Suppressor macrophage treated with lipopolysaccharide for 4 hours (primary cell): ENCODE measurements at regions not wholly inside any gene's neighbourhood (a gene's known extent, or its start where the extent isn't known, plus 50 kb on each side); places are given as distances from the start of the nearest gene placed in this dataset.
A peak's percentile ranks its signal among the peaks of the same experiment; 100 is the strongest.
"Not testable (repeated sequence)": the region's sequence is repeated elsewhere in the genome, so short reads cannot be mapped to it uniquely, and the experiment has no call there.

Source experiments
- DNase-seq: peaks from one replicate; pipeline ENCODE4 v3.0.0-alpha.2; 2020

DNA sequence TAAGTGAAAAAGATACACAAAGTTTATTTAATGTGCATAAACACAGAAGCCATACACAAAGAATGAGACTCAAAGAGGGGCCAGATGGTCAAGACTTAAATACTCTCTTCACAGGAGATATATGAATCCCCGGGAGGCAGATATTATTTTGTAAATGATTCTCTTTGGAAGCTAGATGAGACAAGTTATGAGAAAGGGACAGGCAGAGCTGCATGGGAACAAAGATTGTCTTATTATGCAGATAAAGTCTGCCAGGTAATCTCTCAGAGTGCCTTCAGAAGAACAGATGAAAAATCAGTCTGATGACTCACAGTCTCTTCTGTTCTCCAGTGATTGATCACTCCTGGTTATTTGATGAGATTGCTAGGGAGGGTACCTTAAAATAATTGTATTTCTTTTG is 89.0 kb downstream of the NAF1 start:
- no peak for DNase-seq

DNA sequence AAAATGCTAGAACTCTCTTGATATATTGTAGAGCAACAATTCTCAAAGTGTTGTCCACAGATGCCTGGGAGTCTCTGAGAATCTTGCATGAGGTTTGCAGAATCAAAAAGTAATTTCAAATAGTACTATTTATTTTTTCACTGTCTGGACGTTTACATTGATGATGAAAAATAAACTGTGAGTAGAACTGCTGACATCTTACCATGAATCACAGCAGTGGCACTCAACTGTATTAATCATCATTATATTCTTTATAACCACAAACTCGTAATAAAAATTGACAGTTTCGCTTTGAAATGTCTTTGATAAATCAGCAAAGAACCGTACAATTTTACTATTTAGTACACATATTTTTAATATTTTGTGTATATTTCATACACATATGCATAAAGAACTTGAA is 94.5 kb downstream of the NAF1 start:
- DNase-seq: no peak

DNA sequence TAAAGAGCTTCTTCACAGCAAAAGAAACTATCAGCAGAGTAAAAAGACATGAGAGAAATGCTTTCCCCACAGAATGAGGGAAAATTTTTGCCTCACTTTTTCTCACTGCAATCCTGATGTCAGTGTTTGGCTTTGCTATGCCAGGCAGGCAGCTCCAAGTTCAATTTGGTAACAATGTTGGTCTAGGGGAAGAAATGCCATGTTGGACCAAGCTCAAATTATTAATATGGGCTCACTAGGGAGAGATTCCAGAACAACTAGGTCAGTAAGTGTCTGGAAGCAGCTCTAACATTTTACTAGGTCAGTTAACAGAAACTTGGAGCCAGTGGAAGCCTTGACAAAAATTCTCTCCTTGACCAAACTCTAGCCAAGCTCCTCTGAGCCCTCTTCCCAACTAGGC is 95.4 kb downstream of the NAF1 start:
- DNase-seq: no peak

DNA sequence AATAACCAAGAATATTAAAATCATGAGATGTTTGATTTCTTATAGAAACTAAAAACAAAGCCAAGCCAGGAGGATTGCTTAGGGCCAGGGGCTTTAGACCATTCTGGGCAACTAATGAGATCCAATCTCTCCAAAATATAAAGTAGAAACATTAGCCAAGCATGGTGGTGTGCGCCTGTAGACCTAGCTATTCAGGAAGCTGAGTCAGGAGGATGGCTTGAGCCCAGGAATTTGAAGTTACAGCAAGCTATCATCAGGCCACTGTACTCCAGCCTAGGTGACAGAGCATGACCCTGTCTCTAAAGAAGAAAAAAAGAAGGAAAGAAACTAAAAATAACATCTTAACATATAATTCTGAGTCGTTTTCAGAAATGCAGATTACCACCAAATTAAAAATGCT is 96.7 kb downstream of the NAF1 start:
- DNase-seq: no peak

DNA sequence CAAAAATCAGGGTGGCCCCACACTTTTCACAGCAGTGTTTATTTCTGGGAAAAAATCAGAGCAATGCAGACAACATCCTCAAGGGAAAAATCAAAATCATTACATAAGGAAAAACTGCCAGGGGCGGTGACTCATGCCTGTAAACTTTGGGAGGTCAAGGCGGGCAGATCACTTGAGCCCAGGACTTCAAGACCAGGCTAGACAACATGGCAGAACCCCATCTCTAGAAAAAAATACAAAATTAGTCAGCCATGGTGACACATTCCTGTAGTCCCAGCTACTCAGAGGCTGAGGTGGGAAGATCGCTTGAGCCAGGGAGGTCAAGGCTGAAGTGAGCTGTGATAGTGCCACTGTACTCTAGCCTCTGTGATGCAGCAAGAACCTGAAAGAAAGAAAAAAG is 102.8 kb downstream of the NAF1 start:
- no peak for DNase-seq

DNA sequence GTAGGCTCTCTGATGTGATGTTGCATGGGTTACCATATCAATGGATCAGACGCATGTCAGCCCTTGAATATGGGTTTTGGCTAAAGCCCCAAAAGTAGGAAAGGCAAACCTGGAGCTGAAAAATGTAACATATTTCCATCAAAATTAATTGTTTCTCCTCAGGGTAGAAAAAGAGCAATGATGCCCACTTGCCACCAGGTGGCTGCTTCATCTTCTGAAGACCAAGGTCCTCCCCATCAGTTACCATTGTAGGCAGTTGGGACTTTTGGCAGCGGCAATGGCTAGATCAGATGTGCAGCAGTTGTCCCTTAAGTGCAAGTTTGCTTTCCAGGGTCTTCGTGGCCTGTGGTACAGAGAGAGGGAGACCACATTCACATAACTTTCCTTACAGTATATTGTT is 118.2 kb downstream of the NAF1 start:
- DNase-seq: peak; percentile 11

DNA sequence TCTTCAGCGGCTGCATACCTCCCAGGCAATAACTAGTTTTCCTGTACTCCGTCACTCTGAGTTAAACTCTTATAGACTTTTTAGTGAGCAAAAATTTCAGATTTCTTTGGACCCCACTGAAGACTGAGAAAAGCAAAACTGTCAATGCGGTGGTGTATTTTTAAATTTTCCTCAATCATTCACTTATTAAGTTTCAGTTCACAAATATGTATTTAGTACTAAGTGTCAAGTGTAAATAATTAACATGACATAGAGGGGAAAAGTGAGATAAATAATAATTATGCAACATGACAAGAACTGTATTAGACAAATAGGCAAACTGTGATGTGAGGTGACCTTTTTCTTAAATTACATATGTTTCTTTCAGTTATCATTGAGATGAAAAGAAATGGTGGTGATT is 124.4 kb downstream of the NAF1 start:
- DNase-seq: no peak

DNA sequence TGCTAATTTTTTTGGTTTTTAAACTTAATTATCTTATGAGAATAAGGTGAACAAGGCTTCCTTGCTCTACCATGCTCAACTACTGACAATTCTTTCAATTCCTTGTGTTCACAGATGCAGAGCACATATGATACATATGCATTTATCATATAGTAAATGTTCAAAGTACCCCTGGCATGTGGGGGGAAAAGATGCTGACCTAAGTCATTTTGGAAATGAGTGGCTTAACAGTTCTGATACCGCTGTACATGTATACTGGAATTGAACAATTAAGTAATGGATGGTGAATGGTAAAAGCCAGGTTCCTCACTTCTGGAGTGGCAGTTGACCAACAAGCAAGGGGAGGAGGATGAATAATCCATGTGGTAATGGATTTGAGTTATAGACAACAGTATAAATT is 149.6 kb downstream of the NAF1 start:
- DNase-seq: no peak

DNA sequence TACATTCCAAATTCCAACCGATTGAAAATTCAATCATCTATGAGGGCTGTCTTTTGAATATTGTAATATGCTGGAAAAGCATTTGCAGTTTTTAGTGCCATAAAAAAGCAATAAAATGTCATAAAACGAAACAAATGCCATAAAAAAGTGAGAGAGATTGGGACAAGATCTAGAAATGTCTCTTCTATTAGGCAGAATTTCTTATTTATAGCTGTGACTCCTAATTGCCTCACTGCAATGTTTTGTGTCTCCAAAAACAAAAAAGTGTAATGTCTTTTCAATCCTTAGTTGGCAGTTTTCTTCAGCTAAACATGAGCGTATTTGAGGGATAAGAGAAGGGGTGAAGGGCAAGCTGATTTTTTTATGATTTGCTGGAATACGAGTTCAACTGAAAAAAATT is 153.9 kb downstream of the NAF1 start:
- no peak for DNase-seq

DNA sequence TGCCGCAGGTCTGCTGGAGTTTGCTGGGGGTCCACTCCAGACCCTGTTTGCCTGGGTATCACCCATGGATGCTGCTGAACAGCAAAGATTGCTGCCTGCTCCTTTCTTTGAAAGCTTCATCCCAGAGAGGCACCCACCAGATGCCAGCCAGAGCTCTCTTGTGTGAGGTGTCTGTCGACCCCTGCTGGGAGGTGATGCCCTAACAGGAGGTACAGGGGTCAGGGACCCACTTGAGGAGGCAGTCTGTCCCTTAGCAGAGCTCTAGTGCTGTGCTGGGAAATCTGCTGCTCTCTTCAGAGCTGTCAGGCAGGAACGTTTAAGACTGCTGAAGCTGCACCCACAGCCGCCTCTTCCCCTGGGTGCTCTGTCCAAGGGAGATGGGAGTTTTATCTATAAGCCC is 162.7 kb downstream of the NAF1 start:
- no peak for DNase-seq

DNA sequence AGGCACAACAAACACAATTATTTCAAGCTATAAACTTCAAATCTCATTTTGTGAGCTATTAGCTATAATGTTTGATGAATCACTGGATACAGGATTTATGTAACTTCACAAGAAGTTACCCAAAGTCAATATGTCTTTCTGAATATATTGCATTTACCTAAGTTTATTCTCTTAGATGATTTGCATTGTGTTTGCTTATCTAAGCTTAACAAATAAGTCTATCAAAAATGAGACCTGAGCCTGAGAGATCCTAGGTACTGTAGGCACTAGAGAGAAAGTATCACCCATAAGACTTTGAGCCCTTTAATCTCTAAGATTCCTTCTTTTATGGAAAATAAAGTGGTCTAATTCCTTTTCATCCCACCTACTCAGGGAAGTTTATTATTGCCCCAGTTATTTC is 178.2 kb downstream of the NAF1 start:
- DNase-seq: no peak

DNA sequence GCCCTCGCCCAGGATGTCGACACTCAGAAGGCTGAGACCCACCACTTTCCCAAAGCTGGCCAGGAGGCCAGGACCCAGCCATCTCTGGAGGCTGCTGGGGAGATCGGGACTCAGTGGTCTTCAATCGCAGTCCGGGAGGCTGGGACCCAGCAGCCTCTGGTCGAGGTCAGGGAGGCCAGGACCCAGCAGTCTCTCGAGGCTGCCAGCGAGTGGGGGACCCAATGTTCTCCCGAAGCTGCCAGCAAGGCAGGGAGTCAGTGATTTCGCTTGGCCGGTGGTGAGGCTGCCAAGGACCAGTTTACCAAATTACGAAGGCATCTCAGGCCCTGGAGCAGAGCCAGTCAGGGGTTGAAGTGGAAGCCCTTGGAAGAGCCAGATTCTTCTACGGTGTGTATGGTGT is 181.6 kb downstream of the NAF1 start:
- DNase-seq: no peak

DNA sequence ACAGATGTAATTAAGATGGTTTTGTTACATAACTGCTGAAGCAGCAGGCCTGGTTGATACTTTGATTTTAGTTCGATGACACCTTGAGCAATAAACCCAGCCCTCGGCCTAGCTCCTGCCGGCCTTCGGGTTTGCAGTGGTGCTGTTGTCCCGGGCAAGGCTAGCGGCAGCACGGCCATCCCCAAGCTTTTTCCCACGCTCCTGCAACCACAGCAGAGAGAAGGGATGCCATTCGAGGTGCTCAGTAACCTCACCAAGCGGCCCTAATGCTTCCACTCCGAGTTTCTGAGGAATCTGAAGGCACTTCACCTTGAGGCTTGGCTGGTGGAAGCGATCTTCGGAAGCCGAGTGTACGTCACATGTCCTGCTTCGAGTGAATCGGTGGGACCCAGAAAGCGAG is 182.1 kb downstream of the NAF1 start:
- DNase-seq: no peak

DNA sequence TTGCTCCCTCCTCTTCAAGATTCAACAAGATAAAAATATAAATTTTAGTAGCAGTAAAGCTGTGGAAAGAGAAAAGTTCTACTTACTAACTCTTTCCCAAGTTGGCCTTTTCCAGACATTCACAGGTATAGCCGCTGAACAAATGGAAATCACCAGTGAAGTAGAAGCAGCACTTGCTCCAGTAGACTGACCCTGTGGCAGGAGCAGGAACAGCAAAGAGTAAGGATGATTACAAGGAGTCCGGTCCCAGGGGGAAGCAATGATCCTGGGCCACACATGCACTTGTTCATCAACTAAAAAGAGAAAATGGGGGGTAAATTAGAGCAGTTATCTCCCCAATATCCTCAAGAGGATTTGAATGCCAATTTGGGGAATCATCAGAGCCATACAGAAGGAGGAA is 184.9 kb downstream of the NAF1 start:
- DNase-seq: no peak

DNA sequence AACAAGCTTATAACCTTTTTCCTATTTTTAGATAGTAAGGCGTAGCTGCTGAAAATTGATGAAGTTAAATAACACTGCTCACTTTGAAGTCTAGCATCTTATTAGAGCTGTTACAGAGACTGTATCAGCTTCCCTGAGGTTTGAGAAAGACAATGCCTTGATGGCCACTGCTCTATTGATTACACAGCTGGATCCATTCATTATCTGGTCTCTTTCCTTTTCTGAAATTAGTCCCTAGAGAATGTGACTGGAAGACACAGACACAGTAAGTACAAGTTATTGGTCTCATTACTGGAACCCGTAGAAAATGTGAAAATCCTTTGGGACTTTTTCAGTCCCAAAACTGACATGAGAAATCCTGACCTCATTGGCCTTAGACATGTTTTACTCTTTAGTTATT is 188.3 kb downstream of the NAF1 start:
- DNase-seq: no peak

DNA sequence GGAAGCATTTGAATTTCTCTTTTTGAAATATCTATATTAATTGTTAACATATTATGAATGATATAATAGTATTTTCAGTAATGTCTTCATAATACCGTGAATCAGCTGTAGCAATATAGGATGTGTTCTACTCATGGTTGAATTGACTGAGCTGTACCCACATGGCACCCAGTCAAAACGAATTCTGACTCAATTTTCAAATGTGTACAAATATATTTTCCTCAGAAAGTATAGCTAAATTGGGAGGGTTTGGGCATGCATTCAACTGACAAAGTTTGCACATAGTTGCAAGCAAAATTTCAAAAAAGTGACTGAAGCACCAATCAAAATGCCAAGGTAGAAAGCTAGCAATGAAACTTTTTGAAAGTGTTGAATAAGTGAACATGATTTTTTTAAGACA is 188.9 kb downstream of the NAF1 start:
- DNase-seq: no peak

DNA sequence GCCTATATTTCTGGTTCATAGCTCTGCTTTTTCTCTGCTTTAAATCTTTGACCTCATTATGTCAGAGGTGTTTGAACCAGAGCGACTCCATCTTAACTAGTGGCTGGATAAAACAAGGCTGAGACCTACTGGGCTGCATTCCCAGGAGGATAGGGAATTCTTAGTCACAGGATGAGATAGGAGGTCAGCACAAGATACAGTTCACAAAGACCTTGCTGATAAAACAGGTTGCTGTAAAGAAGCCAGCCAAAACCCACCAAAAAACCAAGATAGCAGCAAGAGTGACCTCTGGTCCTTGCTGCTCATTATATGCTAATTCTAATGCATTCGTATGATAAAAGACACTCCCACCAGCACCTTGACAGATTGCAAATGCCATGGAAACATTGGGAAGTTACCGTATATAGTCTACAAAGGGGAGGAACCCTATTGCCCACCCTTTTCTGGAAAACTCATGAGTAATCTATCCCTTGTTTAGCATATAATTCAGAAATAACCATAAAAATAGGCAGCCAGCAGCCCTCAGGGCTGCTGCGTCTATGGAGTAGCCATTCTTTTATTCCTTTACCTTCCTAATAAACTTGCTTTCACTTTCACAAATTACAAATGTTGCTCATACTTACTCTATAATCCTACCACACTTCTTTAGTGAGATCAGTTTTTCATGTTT is 193.9 kb downstream of the NAF1 start:
- DNase-seq: no peak

DNA sequence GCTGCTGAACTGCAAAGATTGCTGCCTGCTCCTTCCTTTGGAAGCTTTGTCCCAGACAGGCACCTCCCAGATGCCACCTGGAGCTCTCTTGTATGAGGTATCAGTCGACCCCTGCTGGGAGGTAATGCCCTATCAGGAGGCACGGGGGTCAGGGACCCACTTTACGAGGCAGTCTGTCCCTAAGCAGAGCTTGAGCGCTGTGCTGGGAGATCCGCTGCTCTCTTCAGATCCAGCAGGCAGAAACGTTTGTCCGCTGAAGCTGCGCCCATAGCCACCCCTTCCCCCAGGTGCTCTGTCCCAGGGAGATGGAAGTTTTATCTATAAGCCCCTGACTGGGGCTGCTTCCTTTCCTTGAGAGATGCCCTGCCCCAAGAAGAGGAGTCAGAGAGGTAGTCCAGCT is 197.5 kb downstream of the NAF1 start:
- DNase-seq: no peak

DNA sequence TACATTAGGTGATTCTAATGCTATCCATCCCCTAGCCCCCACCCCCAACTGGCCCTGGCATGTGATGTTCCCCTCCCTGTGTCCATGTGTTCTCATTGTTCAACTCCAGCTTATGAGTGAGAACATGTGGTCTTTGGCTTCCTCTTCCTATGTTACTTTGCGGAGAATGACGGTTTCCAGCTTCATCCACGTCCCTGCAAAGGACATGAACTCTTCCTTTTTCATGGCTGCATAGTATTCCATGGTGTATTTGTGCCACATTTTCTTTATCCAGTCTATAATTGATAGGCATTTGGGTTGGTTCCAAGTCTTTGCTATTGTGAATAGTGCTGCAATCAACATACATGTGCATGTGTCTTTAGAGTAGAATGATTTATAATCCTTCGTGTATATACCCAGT is 200.7 kb downstream of the NAF1 start:
- DNase-seq: not testable (repeated sequence)

DNA sequence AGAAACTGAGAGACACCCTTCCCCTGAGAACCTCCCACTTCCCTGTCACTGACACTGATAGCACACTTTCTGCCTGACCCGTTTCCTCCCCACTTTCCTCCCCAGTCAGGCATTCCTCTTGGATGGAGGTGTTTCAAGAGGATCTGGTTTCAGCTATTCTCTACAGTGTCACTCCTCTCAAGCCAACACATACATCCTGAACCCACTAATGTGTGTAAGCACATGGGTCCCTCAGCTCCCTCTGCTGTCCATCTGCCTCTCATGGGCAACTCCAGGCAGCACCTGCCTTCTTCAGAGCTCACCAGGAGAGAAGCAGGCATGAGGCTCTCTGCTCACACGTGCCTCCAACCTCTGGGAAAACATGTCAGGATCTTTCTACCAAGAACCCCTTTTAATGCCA is 207.6 kb downstream of the NAF1 start:
- DNase-seq: no peak

DNA sequence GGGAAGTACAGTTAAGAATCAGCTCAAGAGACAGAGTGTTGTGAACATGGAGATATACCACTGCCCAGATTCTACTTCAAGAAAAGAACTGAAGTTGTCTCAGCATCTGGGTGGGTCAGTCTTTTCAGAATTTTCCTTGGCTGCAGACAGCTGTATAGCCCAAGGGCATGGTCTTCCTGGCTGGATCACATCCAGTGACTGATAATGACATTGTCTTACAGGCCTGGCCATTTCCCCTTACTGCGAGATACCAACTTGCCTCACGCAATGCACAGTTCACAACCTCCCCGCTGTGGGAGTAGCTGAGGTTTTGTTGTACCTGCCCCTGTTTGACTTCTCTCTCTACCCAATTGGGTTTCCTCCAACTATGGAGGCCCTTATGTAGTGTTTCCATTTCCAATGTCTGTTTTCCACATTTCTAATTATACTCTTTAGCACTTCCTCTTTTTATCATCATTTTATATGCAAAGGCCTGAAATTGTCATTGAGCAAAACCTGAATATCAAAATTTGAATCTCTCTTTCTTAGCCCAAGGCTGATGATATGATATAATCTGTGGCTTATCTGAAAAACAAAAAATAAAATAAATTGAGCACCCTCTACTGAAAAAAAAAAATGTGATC is 209.1 kb downstream of the NAF1 start:
- DNase-seq: no peak

DNA sequence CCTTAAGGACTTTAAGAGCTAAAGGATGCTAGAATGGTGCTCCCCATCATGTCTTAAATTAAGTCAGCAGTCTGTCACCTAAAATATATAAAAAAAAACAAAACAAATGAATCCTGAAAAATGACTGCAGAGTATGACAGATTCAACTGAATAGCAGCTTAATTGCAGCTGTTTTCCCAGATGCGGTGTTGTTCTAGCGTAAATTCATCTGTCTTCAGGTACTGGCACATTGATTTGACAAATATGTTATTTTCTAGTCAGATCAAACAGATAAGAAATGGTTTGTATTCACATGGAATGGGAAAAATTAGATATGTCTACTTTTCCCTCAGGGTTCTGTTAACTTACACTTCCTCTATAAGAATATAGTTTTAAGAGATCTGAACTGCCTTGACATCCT is 211.7 kb downstream of the NAF1 start:
- no peak for DNase-seq

DNA sequence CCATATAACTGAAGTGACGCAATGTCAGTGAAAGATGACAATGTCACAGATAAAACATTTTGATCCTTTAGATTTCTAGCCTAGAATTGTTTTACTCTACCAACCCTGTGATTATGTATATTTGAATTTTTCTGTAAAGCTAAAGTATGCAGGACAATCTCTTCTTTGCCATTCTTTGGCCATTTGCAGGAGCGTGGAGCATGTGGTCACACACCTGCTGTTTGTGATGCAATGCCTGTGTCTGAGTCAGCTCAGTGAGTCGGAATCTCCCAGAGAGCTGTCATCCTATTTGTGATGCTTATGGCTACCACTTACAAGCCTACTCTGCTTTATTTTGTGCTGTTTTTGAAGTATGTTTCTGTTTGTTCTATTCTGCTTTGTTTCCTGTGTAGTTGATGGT is 214.5 kb downstream of the NAF1 start:
- DNase-seq: no peak

DNA sequence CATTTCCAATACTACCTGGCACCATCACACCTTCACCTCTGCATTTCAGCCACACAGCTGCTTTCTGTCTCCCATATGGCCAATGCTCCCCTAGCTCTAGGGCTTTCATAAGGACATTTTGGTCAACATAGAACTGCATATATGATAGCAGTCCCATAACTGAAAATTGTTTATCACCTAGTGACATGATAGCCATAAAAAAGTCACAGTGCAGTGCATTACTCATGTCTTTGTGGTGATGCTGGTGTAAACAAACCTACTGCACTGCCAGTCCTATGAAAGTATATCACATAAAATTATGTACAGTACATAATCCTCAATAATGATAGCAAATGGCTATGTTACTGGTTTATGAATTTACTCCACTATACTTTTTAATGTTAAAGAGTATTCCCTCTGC is 221.0 kb downstream of the NAF1 start:
- no peak for DNase-seq

DNA sequence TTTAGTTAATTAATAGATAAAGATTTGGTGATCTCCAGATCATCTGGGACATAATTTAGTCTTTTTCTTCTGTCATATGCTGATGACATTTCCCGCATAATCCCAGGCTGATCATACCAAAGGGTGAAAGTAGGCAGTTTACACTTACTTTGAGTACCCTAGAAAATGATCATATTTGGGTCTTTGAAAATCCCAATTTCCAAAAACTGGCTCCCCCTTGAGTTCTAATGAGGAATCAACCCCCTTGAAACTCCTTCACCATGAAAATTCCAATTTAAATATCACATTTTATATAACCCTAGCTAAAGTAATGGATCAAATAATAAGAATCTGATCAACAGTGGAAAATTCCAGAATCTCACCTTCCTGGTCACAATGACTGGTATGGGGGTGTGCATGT is 223.4 kb downstream of the NAF1 start:
- DNase-seq: no peak
